ENCODE measurements at regions not wholly inside any gene's neighbourhood (a gene's known extent, or its start where the extent isn't known, plus 50 kb on each side); places are given as distances from the start of the nearest gene placed in this dataset.

- TF ChIP-seq EZH2 (IDR thresholded peaks at IDR 0.05; ENCODE audit: low read length, missing control alignments) (no peak), CTCF (conservative IDR thresholded peaks at IDR 0.05 in 1 of 2, IDR thresholded peaks at IDR 0.05 in 1 of 2; ENCODE audit: low read depth in 1 of 2, low read length in 2 of 2) (no peak)
Observed at GRCh38 chr11:11764423-11764803, 77.4 kb upstream of the USP47 start.

Measured in fibroblast of lung (primary cell).